HepG2 (cell line): ENCODE measurements at regions not wholly inside any gene's neighbourhood (a gene's known extent, or its start where the extent isn't known, plus 50 kb on each side); places are given as distances from the start of the nearest gene placed in this dataset.

Source experiments
- ATF5 ChIP-seq: sonication (generic); formaldehyde crosslinking; IDR thresholded peaks from 2 replicates; pipeline ENCODE4 v1.4.0; 2020; ENCODE audit warnings: mild to moderate bottlenecking, low read depth, missing genetic modification reagents
- EHMT2 ChIP-seq: fragments of 200-600 bp; sonication (generic); IDR thresholded peaks from 2 replicates; pipeline ENCODE4 v1.7.0; 2017; ENCODE audit warnings: antibody characterized with exemption, low read depth, low read length, borderline replicate concordance
- ELK4 ChIP-seq: sonication (generic); formaldehyde crosslinking; IDR thresholded peaks from 2 replicates; pipeline ENCODE4 v1.9.0; 2021; ENCODE audit warnings: missing genetic modification reagents, borderline replicate concordance
- FOXP4 ChIP-seq: sonication (generic); formaldehyde crosslinking; IDR thresholded peaks from 2 replicates; pipeline ENCODE4 v1.4.0; 2020; ENCODE audit warnings: missing genetic modification reagents
- HNRNPLL ChIP-seq: fragments of 200-400 bp; formaldehyde crosslinking; IDR thresholded peaks from 2 replicates; pipeline ENCODE4 v1.6.1; 2017; ENCODE audit warnings: mild to moderate bottlenecking, low read depth, low read length; ENCODE audit not compliant: poor library complexity, severe bottlenecking
- HOXA3 ChIP-seq: sonication (generic); formaldehyde crosslinking; IDR thresholded peaks from 2 replicates; pipeline ENCODE4 v1.5.0; 2020; ENCODE audit warnings: missing genetic modification reagents
- IRX3 ChIP-seq: sonication (generic); formaldehyde crosslinking; IDR thresholded peaks from 2 replicates; pipeline ENCODE4 v1.8.1; 2023; ENCODE audit warnings: mild to moderate bottlenecking, low read depth, missing genetic modification reagents, borderline replicate concordance
- MATR3 ChIP-seq: sonication (generic); formaldehyde crosslinking; IDR thresholded peaks from 2 replicates; pipeline ENCODE4 v1.4.0; 2020; ENCODE audit warnings: missing genetic modification reagents
- MAZ ChIP-seq, 2 experiments: sonication (generic) in 1 of 2; formaldehyde crosslinking in 1 of 2; IDR thresholded peaks; 2 replicates each; pipeline versions ENCODE4 v1.5.0 to v1.6.1; 2012 to 2020; ENCODE audit warnings: low read depth in 2 of 2, mild to moderate bottlenecking in 2 of 2, borderline replicate concordance in 1 of 2, improper control_type of control experiment in 1 of 2, low read length in 1 of 2, missing genetic modification reagents in 1 of 2, moderate library complexity in 1 of 2
- PBX2 ChIP-seq: IDR thresholded peaks from 2 replicates; pipeline ENCODE4 v1.6.1; 2016; ENCODE audit warnings: control low read depth
- TFE3 ChIP-seq: IDR thresholded peaks from 2 replicates; pipeline ENCODE4 v1.6.1; 2016
- ZBTB1 ChIP-seq: sonication (generic); formaldehyde crosslinking; IDR thresholded peaks from 2 replicates; pipeline ENCODE4 v1.4.0; 2020; ENCODE audit warnings: missing genetic modification reagents, borderline replicate concordance
- ZMYM3 ChIP-seq: sonication (generic); formaldehyde crosslinking; IDR thresholded peaks from 2 replicates; pipeline ENCODE4 v1.5.1; 2020; ENCODE audit warnings: mild to moderate bottlenecking, missing genetic modification reagents
- ZNF121 ChIP-seq: sonication (generic); formaldehyde crosslinking; IDR thresholded peaks from 2 replicates; pipeline ENCODE4 v1.5.0; 2020; ENCODE audit warnings: mild to moderate bottlenecking, missing genetic modification reagents
- ZNF276 ChIP-seq: sonication (generic); formaldehyde crosslinking; IDR thresholded peaks from 2 replicates; pipeline ENCODE4 v1.4.0; 2020; ENCODE audit warnings: mild to moderate bottlenecking, low read depth, missing genetic modification reagents
- ZNF282 ChIP-seq: fragments of 450-650 bp; IDR thresholded peaks from 2 replicates; pipeline ENCODE4 v1.6.1; 2018; ENCODE audit not compliant: partially characterized antibody
- ZNF335 ChIP-seq: sonication (generic); formaldehyde crosslinking; IDR thresholded peaks from 2 replicates; pipeline ENCODE4 v1.4.0; 2020; ENCODE audit warnings: missing genetic modification reagents
- ZNF337 ChIP-seq: sonication (generic); formaldehyde crosslinking; IDR thresholded peaks from 2 replicates; pipeline ENCODE4 v1.5.1; 2020; ENCODE audit warnings: missing genetic modification reagents, low read depth, mild to moderate bottlenecking, borderline replicate concordance
- ZNF674 ChIP-seq: sonication (generic); formaldehyde crosslinking; IDR thresholded peaks from 2 replicates; pipeline ENCODE4 v1.5.0; 2020; ENCODE audit warnings: low read depth, mild to moderate bottlenecking, missing genetic modification reagents
- ZNF775 ChIP-seq: sonication (generic); formaldehyde crosslinking; IDR thresholded peaks from 2 replicates; pipeline ENCODE4 v1.4.0; 2020; ENCODE audit warnings: missing genetic modification reagents, mild to moderate bottlenecking, moderate library complexity, borderline replicate concordance
- ZSCAN21 ChIP-seq: sonication (generic); formaldehyde crosslinking; IDR thresholded peaks from 2 replicates; pipeline ENCODE4 v1.8.0; 2022; ENCODE audit warnings: mild to moderate bottlenecking, missing genetic modification reagents, moderate library complexity, borderline replicate concordance

- no peak for TF ChIP-seq ELK4 (CRISPR knock-in tag)
- no peak for TF ChIP-seq ATF5 (CRISPR knock-in tag)
- TF ChIP-seq ZNF674 (CRISPR knock-in tag): no peak
- no peak for TF ChIP-seq ZNF335
- TF ChIP-seq FOXP4 (CRISPR knock-in tag): peak; percentile 12; the same call in 1 of the 2 replicates
- no peak for TF ChIP-seq ZNF282
- no peak for TF ChIP-seq ZSCAN21 (CRISPR knock-in tag)
- TF ChIP-seq PBX2 (CRISPR knock-in tag): no peak
- TF ChIP-seq ZBTB1 (CRISPR knock-in tag): no peak
- peak; percentile 80 for TF ChIP-seq HOXA3 (CRISPR knock-in tag)
- TF ChIP-seq EHMT2: no peak
- no peak for TF ChIP-seq ZNF775
- peak; percentile 64 for TF ChIP-seq ZMYM3 (CRISPR knock-in tag)
- TF ChIP-seq MATR3 (CRISPR knock-in tag): no peak
- no peak for TF ChIP-seq MAZ (IDR thresholded peaks at IDR 0.05; ENCODE audit: borderline replicate concordance, low read depth, low read length)
- TF ChIP-seq MAZ (CRISPR knock-in tag; IDR thresholded peaks at IDR 0.05; ENCODE audit: low read depth): 0 out of 2 replicates have a peak, but pooled peaks have one; percentile 25
- TF ChIP-seq ZNF121 (CRISPR knock-in tag): no peak
- no peak for TF ChIP-seq ZNF337 (CRISPR knock-in tag)
- no peak for TF ChIP-seq HNRNPLL
- peak; percentile 47; the same call in 1 of the 2 replicates for TF ChIP-seq TFE3 (CRISPR knock-in tag)
- no peak for TF ChIP-seq IRX3 (CRISPR knock-in tag)
- no peak for TF ChIP-seq ZNF276 (CRISPR knock-in tag)
Observed at GRCh38 chr3:72270072-72270681, 485.2 kb upstream of the PROK2 start (continued).
